Neural progenitor cell (in vitro differentiated cells): ENCODE measurements at regions not wholly inside any gene's neighbourhood (a gene's known extent, or its start where the extent isn't known, plus 50 kb on each side); places are given as distances from the start of the nearest gene placed in this dataset.

ENCODE experiments used
- CTCF ChIP-seq: fragments of 200-600 bp; sonication (generic); IDR thresholded peaks from 2 replicates; pipeline ENCODE4 v1.5.1; 2017; ENCODE audit warnings: antibody characterized with exemption, mild to moderate bottlenecking
- EZH2 ChIP-seq: fragments of 200-600 bp; sonication (generic); IDR thresholded peaks from 2 replicates; pipeline ENCODE4 v1.6.1; 2017; ENCODE audit warnings: antibody characterized with exemption, mild to moderate bottlenecking, moderate library complexity
- EZH2phosphoT487 ChIP-seq: fragments of 200-600 bp; sonication (generic); IDR thresholded peaks from 2 replicates; pipeline ENCODE4 v1.6.1; 2017; ENCODE audit warnings: antibody characterized with exemption

GRCh38 chr15:38635170-38635569 lies 70.6 kb upstream of the RASGRP1 start:
- no peak for TF ChIP-seq CTCF
- TF ChIP-seq EZH2, result no peak
- no peak for TF ChIP-seq EZH2phosphoT487
